Neural cell (in vitro differentiated cells): ENCODE measurements at regions not wholly inside any gene's neighbourhood (a gene's known extent, or its start where the extent isn't known, plus 50 kb on each side); places are given as distances from the start of the nearest gene placed in this dataset.

Experiments used
- H2AFZ ChIP-seq: fragments of 200-600, 300-800 bp; sonication (generic), shearing (Covaris generic); 2 replicates; pipeline ENCODE4 v1.6.0; 2014; ENCODE audit warnings: low read depth, mild to moderate bottlenecking, antibody characterized with exemption, low read length, moderate library complexity
- H3F3A ChIP-seq: fragments of 200-600 bp; shearing (Covaris generic); 2 replicates; pipeline ENCODE4 v1.6.1; 2016; ENCODE audit warnings: mild to moderate bottlenecking, moderate library complexity, mixed read lengths, antibody characterized with exemption, low read length; ENCODE audit not compliant: insufficient read depth, poor library complexity, severe bottlenecking
- H3K27ac ChIP-seq: fragments of 200-600, 300-800 bp; sonication (generic), shearing (Covaris generic); 2 replicates; pipeline ENCODE4 v1.5.1; 2014; ENCODE audit warnings: mild to moderate bottlenecking, low read length, moderate library complexity
- H3K27me3 ChIP-seq: fragments of 300-800, 200-600 bp; sonication (generic), shearing (Covaris generic); 2 replicates; pipeline ENCODE4 v1.6.0; 2014; ENCODE audit warnings: mild to moderate bottlenecking, low read depth, low read length, moderate library complexity; ENCODE audit not compliant: insufficient read depth
- H3K36me3 ChIP-seq: fragments of 300-800, 200-600 bp; sonication (generic), shearing (Covaris generic); 2 replicates; pipeline ENCODE4 v1.5.1; 2014; ENCODE audit warnings: mild to moderate bottlenecking, antibody characterized with exemption, low read length, moderate library complexity; ENCODE audit not compliant: insufficient read depth
- H3K4me2 ChIP-seq: fragments of 300-800, 200-600 bp; sonication (generic), shearing (Covaris generic); 2 replicates; pipeline ENCODE4 v1.6.0; 2014; ENCODE audit warnings: mild to moderate bottlenecking, low read length
- H3K4me3 ChIP-seq: fragments of 300-800, 200-600 bp; sonication (generic), shearing (Covaris generic); 2 replicates; pipeline ENCODE4 v1.5.1; 2014; ENCODE audit warnings: mild to moderate bottlenecking, low read length, moderate library complexity
- H3K79me2 ChIP-seq: fragments of 200-600 bp; shearing (Covaris generic); replicated peaks from 2 replicates; pipeline ENCODE4 v1.6.0; 2014; ENCODE audit warnings: mild to moderate bottlenecking, low read length, moderate library complexity; ENCODE audit not compliant: insufficient read depth
- H3K9ac ChIP-seq: fragments of 300-800, 200-600 bp; sonication (generic), shearing (Covaris generic); 2 replicates; pipeline ENCODE4 v1.6.1; 2016; ENCODE audit warnings: mild to moderate bottlenecking, low read length, mixed read lengths
- H3K9me2 ChIP-seq: fragments of 200-600 bp; shearing (Covaris generic); 2 replicates; pipeline ENCODE4 v1.6.1; 2016; ENCODE audit warnings: mild to moderate bottlenecking, low read length, mixed read lengths; ENCODE audit not compliant: insufficient read depth
- H3K9me3 ChIP-seq: fragments of 200-600, 300-800 bp; sonication (generic), shearing (Covaris generic); 2 replicates; pipeline ENCODE4 v1.6.1; 2016; ENCODE audit warnings: mild to moderate bottlenecking, mixed run types, low read length, moderate library complexity, mixed read lengths
- H4K20me1 ChIP-seq: fragments of 200-600 bp; shearing (Covaris generic); 2 replicates; pipeline ENCODE4 v1.6.1; 2016; ENCODE audit warnings: mild to moderate bottlenecking, mixed run types; ENCODE audit not compliant: insufficient read depth
- EP300 ChIP-seq: fragments of 450-650 bp; conservative IDR thresholded peaks from 2 replicates; pipeline ENCODE4 v1.6.1; 2014; ENCODE audit warnings: antibody characterized with exemption, mild to moderate bottlenecking, moderate library complexity; ENCODE audit not compliant: poor library complexity, severe bottlenecking
- EZH2 ChIP-seq: fragments of 200-600, 300-800 bp; shearing (Covaris generic), sonication (generic); IDR thresholded peaks from 2 replicates; pipeline ENCODE4 v1.6.1; 2014; ENCODE audit warnings: antibody characterized with exemption, low read length, borderline replicate concordance, mild to moderate bottlenecking; ENCODE audit not compliant: insufficient read depth, poor library complexity, severe bottlenecking
- MXI1 ChIP-seq: fragments of 450-650 bp; conservative IDR thresholded peaks from 2 replicates; pipeline ENCODE4 v1.6.1; 2014; ENCODE audit warnings: antibody characterized with exemption, mild to moderate bottlenecking; ENCODE audit not compliant: poor library complexity, severe bottlenecking
- POLR2AphosphoS5 ChIP-seq: IDR thresholded peaks from 2 replicates; pipeline ENCODE4 v1.6.1; 2012
- RAD21 ChIP-seq: fragments of 450-650 bp; conservative IDR thresholded peaks from 2 replicates; pipeline ENCODE4 v1.6.1; 2014; ENCODE audit warnings: antibody characterized with exemption, mild to moderate bottlenecking, moderate library complexity
- SMC3 ChIP-seq: fragments of 450-650 bp; conservative IDR thresholded peaks from 2 replicates; pipeline ENCODE4 v1.6.1; 2014; ENCODE audit warnings: antibody characterized with exemption, mild to moderate bottlenecking, moderate library complexity; ENCODE audit not compliant: poor library complexity
- TAF1 ChIP-seq: IDR thresholded peaks from 2 replicates; pipeline ENCODE4 v1.6.1; 2012; ENCODE audit warnings: low read depth
- TF ChIP-seq, protein P1 (sequence below): fragments of 450-650 bp; IDR thresholded peaks from 2 replicates; pipeline ENCODE4 v1.5.1; 2014; ENCODE audit warnings: antibody characterized with exemption, mild to moderate bottlenecking, moderate library complexity; ENCODE audit not compliant: poor library complexity, severe bottlenecking
- TF ChIP-seq, protein P2 (sequence below): IDR thresholded peaks from 2 replicates; pipeline ENCODE4 v1.6.1; 2012; ENCODE audit warnings: borderline replicate concordance

DNA sequence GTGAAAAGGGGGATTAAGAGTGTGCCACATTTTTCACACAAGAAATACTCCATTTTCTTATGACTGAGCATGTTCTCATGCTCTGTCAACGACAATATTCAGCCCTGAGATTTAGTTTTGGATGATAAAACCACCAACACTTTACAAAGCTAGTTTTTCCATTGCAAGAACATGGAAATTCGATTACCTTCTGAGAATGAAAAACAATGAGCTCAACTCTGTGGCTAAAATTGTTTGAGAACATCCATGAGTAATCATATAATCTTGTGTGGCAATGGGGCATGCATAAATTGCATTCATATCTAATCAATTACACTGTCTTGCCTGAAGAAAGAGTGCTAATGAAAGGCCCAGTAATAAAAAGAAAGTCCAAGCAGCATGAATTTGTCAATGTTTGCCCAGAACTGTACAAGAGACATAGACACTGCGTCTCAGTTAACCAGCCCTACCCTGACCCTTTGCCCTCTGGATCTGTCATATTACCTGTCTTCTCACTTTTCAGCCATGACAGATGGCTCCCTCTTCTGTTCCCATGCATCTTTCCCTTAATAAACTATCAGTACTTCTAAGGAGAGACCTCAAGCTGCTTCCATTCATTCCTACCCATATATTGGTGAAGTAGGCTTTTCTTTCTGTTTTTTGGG is 253.4 kb downstream of the FAM76B start:
- no peak overlapping the region for H3K4me3 ChIP-seq
- H3K36me3 ChIP-seq = no peaks in the 10 kb centered on the region
- no peaks in the 10 kb centered on the region for H4K20me1 ChIP-seq
- no peaks in the 10 kb centered on the region for H3F3A ChIP-seq
- TF ChIP-seq RAD21 (no peak), EP300 (no peak), POLR2AphosphoS5 (no peak), MXI1 (no peak), SMC3 (no peak), TAF1 (no peak), EZH2 (no peak)
- TF ChIP-seq, protein P1, sequence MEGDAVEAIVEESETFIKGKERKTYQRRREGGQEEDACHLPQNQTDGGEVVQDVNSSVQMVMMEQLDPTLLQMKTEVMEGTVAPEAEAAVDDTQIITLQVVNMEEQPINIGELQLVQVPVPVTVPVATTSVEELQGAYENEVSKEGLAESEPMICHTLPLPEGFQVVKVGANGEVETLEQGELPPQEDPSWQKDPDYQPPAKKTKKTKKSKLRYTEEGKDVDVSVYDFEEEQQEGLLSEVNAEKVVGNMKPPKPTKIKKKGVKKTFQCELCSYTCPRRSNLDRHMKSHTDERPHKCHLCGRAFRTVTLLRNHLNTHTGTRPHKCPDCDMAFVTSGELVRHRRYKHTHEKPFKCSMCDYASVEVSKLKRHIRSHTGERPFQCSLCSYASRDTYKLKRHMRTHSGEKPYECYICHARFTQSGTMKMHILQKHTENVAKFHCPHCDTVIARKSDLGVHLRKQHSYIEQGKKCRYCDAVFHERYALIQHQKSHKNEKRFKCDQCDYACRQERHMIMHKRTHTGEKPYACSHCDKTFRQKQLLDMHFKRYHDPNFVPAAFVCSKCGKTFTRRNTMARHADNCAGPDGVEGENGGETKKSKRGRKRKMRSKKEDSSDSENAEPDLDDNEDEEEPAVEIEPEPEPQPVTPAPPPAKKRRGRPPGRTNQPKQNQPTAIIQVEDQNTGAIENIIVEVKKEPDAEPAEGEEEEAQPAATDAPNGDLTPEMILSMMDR = no peak
- TF ChIP-seq, protein P2, sequence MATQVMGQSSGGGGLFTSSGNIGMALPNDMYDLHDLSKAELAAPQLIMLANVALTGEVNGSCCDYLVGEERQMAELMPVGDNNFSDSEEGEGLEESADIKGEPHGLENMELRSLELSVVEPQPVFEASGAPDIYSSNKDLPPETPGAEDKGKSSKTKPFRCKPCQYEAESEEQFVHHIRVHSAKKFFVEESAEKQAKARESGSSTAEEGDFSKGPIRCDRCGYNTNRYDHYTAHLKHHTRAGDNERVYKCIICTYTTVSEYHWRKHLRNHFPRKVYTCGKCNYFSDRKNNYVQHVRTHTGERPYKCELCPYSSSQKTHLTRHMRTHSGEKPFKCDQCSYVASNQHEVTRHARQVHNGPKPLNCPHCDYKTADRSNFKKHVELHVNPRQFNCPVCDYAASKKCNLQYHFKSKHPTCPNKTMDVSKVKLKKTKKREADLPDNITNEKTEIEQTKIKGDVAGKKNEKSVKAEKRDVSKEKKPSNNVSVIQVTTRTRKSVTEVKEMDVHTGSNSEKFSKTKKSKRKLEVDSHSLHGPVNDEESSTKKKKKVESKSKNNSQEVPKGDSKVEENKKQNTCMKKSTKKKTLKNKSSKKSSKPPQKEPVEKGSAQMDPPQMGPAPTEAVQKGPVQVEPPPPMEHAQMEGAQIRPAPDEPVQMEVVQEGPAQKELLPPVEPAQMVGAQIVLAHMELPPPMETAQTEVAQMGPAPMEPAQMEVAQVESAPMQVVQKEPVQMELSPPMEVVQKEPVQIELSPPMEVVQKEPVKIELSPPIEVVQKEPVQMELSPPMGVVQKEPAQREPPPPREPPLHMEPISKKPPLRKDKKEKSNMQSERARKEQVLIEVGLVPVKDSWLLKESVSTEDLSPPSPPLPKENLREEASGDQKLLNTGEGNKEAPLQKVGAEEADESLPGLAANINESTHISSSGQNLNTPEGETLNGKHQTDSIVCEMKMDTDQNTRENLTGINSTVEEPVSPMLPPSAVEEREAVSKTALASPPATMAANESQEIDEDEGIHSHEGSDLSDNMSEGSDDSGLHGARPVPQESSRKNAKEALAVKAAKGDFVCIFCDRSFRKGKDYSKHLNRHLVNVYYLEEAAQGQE = no peak
- no peak overlapping the region for H2AFZ ChIP-seq
- H3K79me2 ChIP-seq = no peaks in the 10 kb centered on the region
- H3K9ac ChIP-seq = no peak overlapping the region
- no peaks in the 10 kb centered on the region for H3K9me3 ChIP-seq
- H3K27me3 ChIP-seq = no peaks in the 10 kb centered on the region
- H3K27ac ChIP-seq = no peak overlapping the region
- no peaks in the 10 kb centered on the region for H3K9me2 ChIP-seq
- no peak overlapping the region for H3K4me2 ChIP-seq

DNA sequence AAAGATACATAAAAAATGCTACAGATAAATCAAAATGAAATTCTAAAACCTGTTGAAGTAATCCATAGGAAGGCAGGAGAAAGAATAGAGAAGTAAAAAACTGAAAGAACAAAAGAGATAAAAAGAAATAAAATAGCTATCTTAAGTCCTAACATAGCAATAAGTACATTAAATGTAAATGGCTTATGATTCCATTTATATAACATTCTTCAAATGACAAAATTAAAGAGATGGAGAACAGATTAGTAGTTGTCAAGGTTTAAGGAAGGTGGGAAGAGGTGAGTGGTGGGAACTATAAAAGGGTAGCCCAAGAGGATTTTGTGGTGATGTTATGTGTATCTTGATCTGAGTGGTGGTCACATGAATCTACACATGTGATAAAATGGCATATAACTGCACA is 254.8 kb downstream of the FAM76B start:
- no peak overlapping the region for H3K4me3 ChIP-seq
- no peak overlapping the region for H3K4me2 ChIP-seq
- no peak overlapping the region for H2AFZ ChIP-seq
- no peaks in the 10 kb centered on the region for H3F3A ChIP-seq
- no peaks in the 10 kb centered on the region for H3K9me2 ChIP-seq
- TF ChIP-seq, protein P1 = no peak
- TF ChIP-seq EZH2 (no peak), RAD21 (no peak), SMC3 (no peak), TAF1 (no peak), MXI1 (no peak), EP300 (no peak), POLR2AphosphoS5 (no peak)
- TF ChIP-seq, protein P2 = no peak
- H3K36me3 ChIP-seq = no peaks in the 10 kb centered on the region
- H3K9me3 ChIP-seq = no peaks in the 10 kb centered on the region
- H3K9ac ChIP-seq = no peak overlapping the region
- H3K79me2 ChIP-seq = no peaks in the 10 kb centered on the region
- no peak overlapping the region for H3K27ac ChIP-seq
- no peaks in the 10 kb centered on the region for H3K27me3 ChIP-seq
- no peaks in the 10 kb centered on the region for H4K20me1 ChIP-seq
